Breast epithelium (tissue), 4 donors: ENCODE measurements at regions not wholly inside any gene's neighbourhood (a gene's known extent, or its start where the extent isn't known, plus 50 kb on each side); places are given as distances from the start of the nearest gene placed in this dataset.
"Not testable (repeated sequence)": the region's sequence is repeated elsewhere in the genome, so short reads cannot be mapped to it uniquely, and the experiment has no call there.

Experiments
- DNase-seq, 2 donors: peaks; one replicate each; pipeline ENCODE4 v3.0.0-alpha.2; 2019; ENCODE audit warnings: low spot score in 2 of 2
- H3K27ac ChIP-seq, 2 donors: fragments of 200-600 bp; sonication (generic) in 1 of 2; one replicate each; pipeline ENCODE4 v1.5.1; 2016 to 2019; ENCODE audit warnings: mild to moderate bottlenecking in 1 of 2
- H3K27me3 ChIP-seq, 2 donors: fragments of 200-600 bp; sonication (generic) in 1 of 2; one replicate each; pipeline versions ENCODE4 v1.5.1 to v1.6.0; 2017 to 2019; ENCODE audit warnings: control low read depth in 1 of 2, mild to moderate bottlenecking in 1 of 2
- H3K36me3 ChIP-seq: fragments of 200-600 bp; one replicate; pipeline ENCODE4 v1.5.1; 2019
- H3K4me1 ChIP-seq, 2 donors: fragments of 200-600 bp; sonication (generic); one replicate each; pipeline ENCODE4 v1.5.1; 2016 to 2019; ENCODE audit warnings: control low read depth in 1 of 2
- H3K4me3 ChIP-seq, 3 donors: fragments of 200-600 bp; sonication (generic); 1 replicate in 2 of 3; 2 replicates in 1 of 3; pipeline ENCODE4 v1.5.1; 2016 to 2019; ENCODE audit warnings: mild to moderate bottlenecking in 3 of 3, moderate library complexity in 2 of 3
- H3K9me3 ChIP-seq, 2 donors: fragments of 200-600 bp; sonication (generic) in 1 of 2; one replicate each; pipeline ENCODE4 v1.5.1; 2016 to 2019; ENCODE audit warnings: control low read depth in 1 of 2
- CTCF ChIP-seq, 3 donors: fragments of 450-650 bp; IDR thresholded peaks; one replicate each; pipeline ENCODE4 v1.5.1; 2016 to 2017; ENCODE audit warnings: antibody characterized with exemption in 3 of 3, mild to moderate bottlenecking in 3 of 3, moderate library complexity in 3 of 3
- POLR2A ChIP-seq: fragments of 450-650 bp; IDR thresholded peaks from one replicate; pipeline ENCODE4 v1.6.1; 2016; ENCODE audit warnings: antibody characterized with exemption, mild to moderate bottlenecking, moderate library complexity
- POLR2AphosphoS5 ChIP-seq, 3 donors: sonication (generic); formaldehyde crosslinking; IDR thresholded peaks; one replicate each; pipeline ENCODE4 v1.6.1; 2017; ENCODE audit warnings: antibody characterized with exemption in 3 of 3
- intact Hi-C: fragments of 100-400 bp; cut with DNase I; formaldehyde crosslinking; loops from one replicate; pipeline ENCODE4 v1.15.1; 2023; ENCODE audit warnings: low total_unique reads

- no peak for TF ChIP-seq POLR2AphosphoS5 (IDR thresholded peaks at IDR 0.05)
- no peak for TF ChIP-seq CTCF (IDR thresholded peaks at IDR 0.05)
- no peak for TF ChIP-seq POLR2A
- intact Hi-C loops: loop anchor here (5.0 kb wide), 1 partner anchor 642 kb away; no protein-coding TSS in a partner anchor
- H3K27ac ChIP-seq: no peak overlapping the region
Measured at GRCh38 chr4:135934026-135934425, 1598.3 kb downstream of the PCDH18 start.

GRCh38 chr4:135927651-135928050, 1604.6 kb downstream of the PCDH18 start:
- H3K9me3 ChIP-seq: peaks cover 0 to 5% of the 10 kb centered on the region in 2 donors
- no peak for TF ChIP-seq CTCF (IDR thresholded peaks at IDR 0.05)
- no peak for TF ChIP-seq POLR2AphosphoS5 (IDR thresholded peaks at IDR 0.05)
- TF ChIP-seq POLR2A: no peak
- intact Hi-C loops: no loop called here
- no peak overlapping the region for H3K27ac ChIP-seq
- no peak for DNase-seq
- H3K4me1 ChIP-seq: no peaks in the 10 kb centered on the region
- H3K27me3 ChIP-seq: no peaks in the 10 kb centered on the region
- H3K4me3 ChIP-seq: no peak overlapping the region
- no peaks in the 10 kb centered on the region for H3K36me3 ChIP-seq

More at GRCh38 chr4:135934026-135934425, 1598.3 kb downstream of the PCDH18 start:
- H3K4me1 ChIP-seq: no peaks in the 10 kb centered on the region
- no peak for DNase-seq
- H3K36me3 ChIP-seq: no peaks in the 10 kb centered on the region
- no peaks in the 10 kb centered on the region for H3K27me3 ChIP-seq
- no peak overlapping the region for H3K4me3 ChIP-seq
- peaks cover 0 to 5% of the 10 kb centered on the region in 2 donors for H3K9me3 ChIP-seq

GRCh38 chr4:135921081-135921480, 1611.2 kb downstream of the PCDH18 start:
- H3K4me3 ChIP-seq: no peak overlapping the region
- H3K27ac ChIP-seq: no peak overlapping the region
- no peak for TF ChIP-seq CTCF (IDR thresholded peaks at IDR 0.05)
- H3K4me1 ChIP-seq: no peaks in the 10 kb centered on the region
- no peaks in the 10 kb centered on the region for H3K9me3 ChIP-seq
- intact Hi-C loops: no loop called here
- no peak for DNase-seq
- H3K36me3 ChIP-seq: no peaks in the 10 kb centered on the region
- H3K27me3 ChIP-seq: no peaks in the 10 kb centered on the region

GRCh38 chr4:135917011-135917410, 1615.3 kb downstream of the PCDH18 start:
- intact Hi-C loops: no loop called here
- Histone ChIP-seq H3K9me3 (no peaks in the 10 kb centered on the region), H3K4me3 (no peak overlapping the region), H3K27me3 (no peaks in the 10 kb centered on the region), H3K4me1 (no peaks in the 10 kb centered on the region), H3K36me3 (no peaks in the 10 kb centered on the region), H3K27ac (no peak overlapping the region)
- no peak for DNase-seq
- TF ChIP-seq POLR2A (no peak), POLR2AphosphoS5 (IDR thresholded peaks at IDR 0.05) (no peak), CTCF (IDR thresholded peaks at IDR 0.05) (no peak)

- Histone ChIP-seq H3K27ac (no peak overlapping the region), H3K36me3 (no peaks in the 10 kb centered on the region), H3K4me1 (no peaks in the 10 kb centered on the region), H3K9me3 (no peaks in the 10 kb centered on the region), H3K27me3 (no peaks in the 10 kb centered on the region), H3K4me3 (no peak overlapping the region)
- TF ChIP-seq POLR2A (no peak), CTCF (IDR thresholded peaks at IDR 0.05) (no peak), POLR2AphosphoS5 (IDR thresholded peaks at IDR 0.05) (no peak)
- intact Hi-C loops: no loop called here
- no peak for DNase-seq
Measured at GRCh38 chr4:135900956-135901355, 1631.3 kb downstream of the PCDH18 start.

- H3K27ac ChIP-seq, H3K4me1 ChIP-seq: not testable (repeated sequence)
- peak; percentile 17 to 54 for DNase-seq
Measured at GRCh38 chr4:135864304-135864703, 1662.7 kb upstream of the PABPC4L start.

More at GRCh38 chr4:135864304-135864703, 1662.7 kb upstream of the PABPC4L start:
- H3K36me3 ChIP-seq, H3K9me3 ChIP-seq, intact Hi-C loops, H3K4me3 ChIP-seq, H3K27me3 ChIP-seq: not testable (repeated sequence)
